ENCODE measurements at regions not wholly inside any gene's neighbourhood (a gene's known extent, or its start where the extent isn't known, plus 50 kb on each side); places are given as distances from the start of the nearest gene placed in this dataset.

DNA sequence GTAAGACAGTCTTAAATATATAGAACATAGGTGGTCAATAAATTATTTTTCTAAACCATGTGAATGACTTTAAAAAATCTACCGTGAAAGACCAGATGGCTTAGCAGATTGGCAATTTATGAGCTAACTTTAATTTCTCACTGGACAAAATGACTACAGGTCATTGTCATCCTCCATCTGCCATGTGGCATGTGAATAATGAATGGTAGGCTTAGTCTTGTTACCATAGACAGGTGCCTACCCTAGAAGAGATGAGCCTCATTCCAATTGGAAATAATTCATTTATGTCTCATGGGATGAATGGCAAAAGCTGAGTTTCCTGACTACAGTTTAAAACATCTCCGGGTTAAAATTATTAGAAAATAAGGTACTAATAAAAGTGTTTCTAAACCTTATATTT, 1043.3 kb downstream of the FAT4 start:
- no peaks in the 10 kb centered on the region for H3K4me1 ChIP-seq (ENCODE audit: control insufficient read depth in 2 of 3, insufficient read depth in 2 of 3, low read depth in 1 of 3, low read length in 3 of 3)
- no peak for FAIRE-seq

GRCh38 chr4:126361287-126361686, 1046.5 kb downstream of the FAT4 start:
- Histone ChIP-seq H3K27me3 (ENCODE audit: control insufficient read depth, insufficient read depth, low read length) (no peaks in the 10 kb centered on the region), H3K27ac (ENCODE audit: low read depth in 2 of 2, low read length in 2 of 2) (no peak overlapping the region), H3K9me3 (ENCODE audit: control insufficient read depth in 2 of 3, insufficient read depth in 1 of 3, low read length in 3 of 3) (no peaks in the 10 kb centered on the region), H3K36me3 (ENCODE audit: control insufficient read depth in 2 of 3, insufficient read depth in 3 of 3, low read length in 3 of 3) (no peaks in the 10 kb centered on the region), H3K4me3 (ENCODE audit: low read length in 3 of 3) (no peak overlapping the region), H3K9ac (ENCODE audit: low read length in 3 of 3) (no peak overlapping the region), H3K4me1 (ENCODE audit: control insufficient read depth in 2 of 3, insufficient read depth in 2 of 3, low read depth in 1 of 3, low read length in 3 of 3) (no peaks in the 10 kb centered on the region)
- FAIRE-seq = no peak
- TF ChIP-seq, protein P1, sequence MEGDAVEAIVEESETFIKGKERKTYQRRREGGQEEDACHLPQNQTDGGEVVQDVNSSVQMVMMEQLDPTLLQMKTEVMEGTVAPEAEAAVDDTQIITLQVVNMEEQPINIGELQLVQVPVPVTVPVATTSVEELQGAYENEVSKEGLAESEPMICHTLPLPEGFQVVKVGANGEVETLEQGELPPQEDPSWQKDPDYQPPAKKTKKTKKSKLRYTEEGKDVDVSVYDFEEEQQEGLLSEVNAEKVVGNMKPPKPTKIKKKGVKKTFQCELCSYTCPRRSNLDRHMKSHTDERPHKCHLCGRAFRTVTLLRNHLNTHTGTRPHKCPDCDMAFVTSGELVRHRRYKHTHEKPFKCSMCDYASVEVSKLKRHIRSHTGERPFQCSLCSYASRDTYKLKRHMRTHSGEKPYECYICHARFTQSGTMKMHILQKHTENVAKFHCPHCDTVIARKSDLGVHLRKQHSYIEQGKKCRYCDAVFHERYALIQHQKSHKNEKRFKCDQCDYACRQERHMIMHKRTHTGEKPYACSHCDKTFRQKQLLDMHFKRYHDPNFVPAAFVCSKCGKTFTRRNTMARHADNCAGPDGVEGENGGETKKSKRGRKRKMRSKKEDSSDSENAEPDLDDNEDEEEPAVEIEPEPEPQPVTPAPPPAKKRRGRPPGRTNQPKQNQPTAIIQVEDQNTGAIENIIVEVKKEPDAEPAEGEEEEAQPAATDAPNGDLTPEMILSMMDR (IDR thresholded peaks at IDR 0.05; ENCODE audit: borderline replicate concordance, extremely low read depth, insufficient read depth) = no peak
- intact Hi-C loops (cut with DNase I) = no loop called here
- no peak for DNase-seq

More for the DNA sequence above, 1043.3 kb downstream of the FAT4 start:
- Histone ChIP-seq H3K4me3 (ENCODE audit: low read length in 3 of 3) (no peak overlapping the region), H3K27me3 (ENCODE audit: control insufficient read depth, insufficient read depth, low read length) (no peaks in the 10 kb centered on the region), H3K27ac (ENCODE audit: low read depth in 2 of 2, low read length in 2 of 2) (no peak overlapping the region), H3K9ac (ENCODE audit: low read length in 3 of 3) (no peak overlapping the region), H3K9me3 (ENCODE audit: control insufficient read depth in 2 of 3, insufficient read depth in 1 of 3, low read length in 3 of 3) (no peaks in the 10 kb centered on the region), H3K36me3 (ENCODE audit: control insufficient read depth in 2 of 3, insufficient read depth in 3 of 3, low read length in 3 of 3) (no peaks in the 10 kb centered on the region)
- intact Hi-C loops (cut with DNase I) = no loop called here
- no peak for DNase-seq
- TF ChIP-seq, protein P1 (IDR thresholded peaks at IDR 0.05; ENCODE audit: borderline replicate concordance, extremely low read depth, insufficient read depth) = no peak

GRCh38 chr4:126364311-126364911, 1049.7 kb downstream of the FAT4 start:
- no peak overlapping the region for H3K9ac ChIP-seq (ENCODE audit: low read length in 3 of 3)
- H3K27ac ChIP-seq (ENCODE audit: low read depth in 2 of 2, low read length in 2 of 2) = no peak overlapping the region
- TF ChIP-seq, protein P1 (IDR thresholded peaks at IDR 0.05; ENCODE audit: borderline replicate concordance, extremely low read depth, insufficient read depth) = no peak
- H3K9me3 ChIP-seq (ENCODE audit: control insufficient read depth in 2 of 3, insufficient read depth in 1 of 3, low read length in 3 of 3) = no peaks in the 10 kb centered on the region
- intact Hi-C loops (cut with DNase I) = no loop called here
- no peaks in the 10 kb centered on the region for H3K4me1 ChIP-seq (ENCODE audit: control insufficient read depth in 2 of 3, insufficient read depth in 2 of 3, low read depth in 1 of 3, low read length in 3 of 3)
- FAIRE-seq = no peak
- no peaks in the 10 kb centered on the region for H3K36me3 ChIP-seq (ENCODE audit: control insufficient read depth in 2 of 3, insufficient read depth in 3 of 3, low read length in 3 of 3)
- DNase-seq = peak in 1 of 5 donors; percentile 16
- no peaks in the 10 kb centered on the region for H3K27me3 ChIP-seq (ENCODE audit: control insufficient read depth, insufficient read depth, low read length)
- no peak overlapping the region for H3K4me3 ChIP-seq (ENCODE audit: low read length in 3 of 3)

- intact Hi-C loops (cut with DNase I) = no loop called here
- Histone ChIP-seq H3K27me3 (ENCODE audit: control insufficient read depth, insufficient read depth, low read length) (no peaks in the 10 kb centered on the region), H3K9me3 (ENCODE audit: control insufficient read depth in 2 of 3, insufficient read depth in 1 of 3, low read length in 3 of 3) (no peaks in the 10 kb centered on the region), H3K4me1 (ENCODE audit: control insufficient read depth in 2 of 3, insufficient read depth in 2 of 3, low read depth in 1 of 3, low read length in 3 of 3) (no peaks in the 10 kb centered on the region), H3K27ac (ENCODE audit: low read depth in 2 of 2, low read length in 2 of 2) (no peak overlapping the region), H3K4me3 (ENCODE audit: low read length in 3 of 3) (no peak overlapping the region), H3K36me3 (ENCODE audit: control insufficient read depth in 2 of 3, insufficient read depth in 3 of 3, low read length in 3 of 3) (no peaks in the 10 kb centered on the region), H3K9ac (ENCODE audit: low read length in 3 of 3) (no peak overlapping the region)
- DNase-seq (no peak), FAIRE-seq (no peak)
- TF ChIP-seq, protein P1 (IDR thresholded peaks at IDR 0.05; ENCODE audit: borderline replicate concordance, extremely low read depth, insufficient read depth) = no peak
These were observed 1054.3 kb downstream of the FAT4 start for GRCh38 chr4:126369076-126369475.

All from kidney (tissue), 13 donors.